Gastroesophageal sphincter (tissue), 4 donors: ENCODE measurements at regions not wholly inside any gene's neighbourhood (a gene's known extent, or its start where the extent isn't known, plus 50 kb on each side); places are given as distances from the start of the nearest gene placed in this dataset.

Experiments
- ATAC-seq: fragments of 150-250 bp; one replicate; pipeline ENCODE4 v1.9.1; 2016; ENCODE audit warnings: mild to moderate bottlenecking, moderate library complexity
- H3K27ac ChIP-seq, 4 donors: fragments of 200-600 bp; sonication (generic) in 3 of 4; 1 replicate in 3 of 4; 2 replicates in 1 of 4; pipeline ENCODE4 v1.5.1; 2016 to 2019
- H3K27me3 ChIP-seq: fragments of 200-600 bp; sonication (generic); one replicate; pipeline ENCODE4 v1.5.1; 2019
- H3K36me3 ChIP-seq, 2 donors: fragments of 200-600 bp; sonication (generic); one replicate each; pipeline ENCODE4 v1.5.1; 2019; ENCODE audit warnings: control low read depth in 1 of 2
- H3K4me1 ChIP-seq, 3 donors: fragments of 200-600 bp; sonication (generic); 1 replicate in 2 of 3; 2 replicates in 1 of 3; pipeline ENCODE4 v1.5.1; 2016 to 2019; ENCODE audit warnings: control low read depth in 2 of 3
- H3K4me3 ChIP-seq, 2 donors: fragments of 200-600 bp; sonication (generic); one replicate each; pipeline ENCODE4 v1.5.1; 2019; ENCODE audit warnings: mild to moderate bottlenecking in 1 of 2, moderate library complexity in 1 of 2
- H3K9me3 ChIP-seq, 3 donors: fragments of 200-600 bp; sonication (generic); one replicate each; pipeline ENCODE4 v1.5.1; 2017 to 2019; ENCODE audit warnings: control low read depth in 2 of 3
- EP300 ChIP-seq: sonication (generic); formaldehyde crosslinking; IDR thresholded peaks from one replicate; pipeline ENCODE4 v1.6.1; 2017; ENCODE audit warnings: antibody characterized with exemption, mild to moderate bottlenecking
- POLR2A ChIP-seq, 2 donors: fragments of 450-650 bp; IDR thresholded peaks; one replicate each; pipeline ENCODE4 v1.6.1; 2017; ENCODE audit warnings: antibody characterized with exemption in 2 of 2, mild to moderate bottlenecking in 2 of 2, moderate library complexity in 1 of 2
- POLR2AphosphoS5 ChIP-seq: sonication (generic); formaldehyde crosslinking; IDR thresholded peaks from one replicate; pipeline ENCODE4 v1.6.1; 2017; ENCODE audit warnings: antibody characterized with exemption
- WGBS, 2 donors: methylation state at CpG; one replicate each; pipeline ENCODE4 v1.1.5; 2018; ENCODE audit warnings: low coverage in 1 of 2; 5-methylcytosine and 5-hydroxymethylcytosine counted together
- TF ChIP-seq, protein P1 (sequence below), 4 experiments: fragments of 200-600 bp in 2 of 4; fragments of 450-650 bp in 2 of 4; sonication (generic) in 1 of 4; IDR thresholded peaks; one replicate each; pipeline ENCODE4 v1.5.1; 2017 to 2019; ENCODE audit warnings: antibody characterized with exemption in 4 of 4, mild to moderate bottlenecking in 2 of 4, moderate library complexity in 2 of 4

- H3K27me3 ChIP-seq = no peaks in the 10 kb centered on the region
- ATAC-seq = no peak
- peaks cover 0 to 8% (median 0%) of the 10 kb centered on the region in 3 donors for H3K9me3 ChIP-seq
- H3K27ac ChIP-seq = no peak overlapping the region
- H3K4me1 ChIP-seq = no peaks in the 10 kb centered on the region
- H3K36me3 ChIP-seq = no peaks in the 10 kb centered on the region
- 90 to 95% methylated on average over 4 to 7 of the region's 10 CpGs for WGBS, 2 donors
- TF ChIP-seq POLR2AphosphoS5 (no peak), POLR2A (IDR thresholded peaks at IDR 0.05) (no peak), EP300 (no peak)
- TF ChIP-seq, protein P1, sequence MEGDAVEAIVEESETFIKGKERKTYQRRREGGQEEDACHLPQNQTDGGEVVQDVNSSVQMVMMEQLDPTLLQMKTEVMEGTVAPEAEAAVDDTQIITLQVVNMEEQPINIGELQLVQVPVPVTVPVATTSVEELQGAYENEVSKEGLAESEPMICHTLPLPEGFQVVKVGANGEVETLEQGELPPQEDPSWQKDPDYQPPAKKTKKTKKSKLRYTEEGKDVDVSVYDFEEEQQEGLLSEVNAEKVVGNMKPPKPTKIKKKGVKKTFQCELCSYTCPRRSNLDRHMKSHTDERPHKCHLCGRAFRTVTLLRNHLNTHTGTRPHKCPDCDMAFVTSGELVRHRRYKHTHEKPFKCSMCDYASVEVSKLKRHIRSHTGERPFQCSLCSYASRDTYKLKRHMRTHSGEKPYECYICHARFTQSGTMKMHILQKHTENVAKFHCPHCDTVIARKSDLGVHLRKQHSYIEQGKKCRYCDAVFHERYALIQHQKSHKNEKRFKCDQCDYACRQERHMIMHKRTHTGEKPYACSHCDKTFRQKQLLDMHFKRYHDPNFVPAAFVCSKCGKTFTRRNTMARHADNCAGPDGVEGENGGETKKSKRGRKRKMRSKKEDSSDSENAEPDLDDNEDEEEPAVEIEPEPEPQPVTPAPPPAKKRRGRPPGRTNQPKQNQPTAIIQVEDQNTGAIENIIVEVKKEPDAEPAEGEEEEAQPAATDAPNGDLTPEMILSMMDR (IDR thresholded peaks at IDR 0.05) = no peak
- no peak overlapping the region for H3K4me3 ChIP-seq
These were observed 307.6 kb downstream of the SKIDA1 start for GRCh38 chr10:21217748-21218367.

DNA sequence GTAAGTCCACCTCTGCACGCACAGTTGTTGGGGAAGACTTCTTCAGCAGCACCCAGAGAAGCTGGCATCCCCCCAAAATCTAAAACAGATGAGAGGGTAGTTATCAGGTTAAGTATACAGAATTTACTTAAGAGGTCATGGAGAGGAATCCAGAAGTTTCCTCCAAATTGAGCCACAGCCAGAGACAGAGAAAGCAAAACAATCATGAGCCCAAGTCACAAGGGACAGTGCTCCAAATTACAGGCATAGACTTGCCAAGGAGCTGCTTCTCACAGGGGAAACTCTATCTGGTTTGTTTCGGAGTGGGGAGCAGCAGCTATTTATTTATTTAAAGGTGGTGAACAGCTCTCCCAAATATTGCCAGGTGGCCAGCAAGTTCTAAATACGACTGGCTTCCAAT lies 308.4 kb downstream of the SKIDA1 start:
- TF ChIP-seq POLR2AphosphoS5 (no peak), POLR2A (IDR thresholded peaks at IDR 0.05) (no peak), EP300 (no peak)
- TF ChIP-seq, protein P1 (IDR thresholded peaks at IDR 0.05) = no peak
- H3K27me3 ChIP-seq = no peaks in the 10 kb centered on the region
- no peak overlapping the region for H3K4me3 ChIP-seq
- H3K4me1 ChIP-seq = no peaks in the 10 kb centered on the region
- no peak for ATAC-seq
- 31 to 37% methylated on average over 3 of the region's 3 CpGs for WGBS, 2 donors
- no peaks in the 10 kb centered on the region for H3K36me3 ChIP-seq
- peaks cover 0 to 7% (median 0%) of the 10 kb centered on the region in 3 donors for H3K9me3 ChIP-seq
- no peak overlapping the region for H3K27ac ChIP-seq

DNA sequence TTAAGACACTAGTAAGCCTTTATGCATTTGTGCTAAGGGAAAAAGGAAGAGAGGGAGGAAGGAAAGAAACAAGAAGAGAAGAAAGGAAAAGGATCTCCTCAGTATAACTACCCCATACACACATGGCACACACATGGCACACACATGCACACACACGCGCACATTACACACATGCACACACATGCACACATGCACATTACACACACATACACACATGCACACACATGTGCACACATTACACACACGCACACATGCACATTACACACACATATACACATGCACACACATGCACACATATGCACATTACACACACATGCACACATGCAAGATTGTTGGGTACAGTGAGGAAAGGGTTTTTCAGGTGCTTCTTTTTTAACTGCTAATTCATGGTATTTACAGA lies 311.2 kb downstream of the SKIDA1 start:
- 97 to 100% methylated on average over 3 of the region's 3 CpGs for WGBS, 2 donors
- ATAC-seq = no peak
- TF ChIP-seq, protein P1 (IDR thresholded peaks at IDR 0.05) = no peak
- TF ChIP-seq EP300 (no peak), POLR2A (IDR thresholded peaks at IDR 0.05) (no peak), POLR2AphosphoS5 (no peak)

GRCh38 chr10:21213381-21213780 lies 312.1 kb downstream of the SKIDA1 start:
- no peaks in the 10 kb centered on the region for H3K27me3 ChIP-seq
- peaks cover 0 to under 1% (median 0%) of the 10 kb centered on the region in 3 donors for H3K9me3 ChIP-seq
- WGBS, 2 donors = 77 to 94% methylated on average over 2 to 6 of the region's 6 CpGs
- H3K36me3 ChIP-seq = no peaks in the 10 kb centered on the region
- H3K27ac ChIP-seq = no peak overlapping the region
- H3K4me1 ChIP-seq = no peaks in the 10 kb centered on the region
- H3K4me3 ChIP-seq = no peak overlapping the region
- ATAC-seq = no peak
- TF ChIP-seq EP300 (no peak), POLR2AphosphoS5 (no peak), POLR2A (IDR thresholded peaks at IDR 0.05) (no peak)
- TF ChIP-seq, protein P1 (IDR thresholded peaks at IDR 0.05) = no peak

More for the DNA sequence above, 311.2 kb downstream of the SKIDA1 start:
- no peaks in the 10 kb centered on the region for H3K4me1 ChIP-seq
- H3K36me3 ChIP-seq = no peaks in the 10 kb centered on the region
- no peak overlapping the region for H3K4me3 ChIP-seq
- no peaks in the 10 kb centered on the region for H3K27me3 ChIP-seq
- H3K9me3 ChIP-seq = peaks cover 0 to 7% (median 0%) of the 10 kb centered on the region in 3 donors
- no peak overlapping the region for H3K27ac ChIP-seq

DNA sequence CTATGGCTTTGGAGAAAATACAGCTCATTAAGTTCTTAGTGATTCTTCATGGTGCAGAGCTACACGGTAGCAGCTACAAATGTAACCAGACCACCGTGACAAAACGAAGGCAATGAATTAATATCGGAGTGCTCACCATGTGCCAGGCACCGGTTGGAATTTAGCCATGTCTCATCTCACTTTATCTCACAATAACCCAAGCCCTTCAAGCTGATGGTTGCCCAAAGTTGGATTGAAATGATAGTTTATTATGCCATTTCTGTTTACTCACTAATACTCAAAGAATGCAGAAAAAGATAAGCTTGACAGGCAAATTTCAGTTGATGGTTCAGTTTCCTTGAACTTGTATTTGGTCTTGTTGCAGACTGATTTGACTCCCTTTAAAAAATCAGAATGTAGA lies 312.6 kb downstream of the SKIDA1 start:
- no peaks in the 10 kb centered on the region for H3K27me3 ChIP-seq
- no peaks in the 10 kb centered on the region for H3K36me3 ChIP-seq
- 87 to 90% methylated on average over 5 of the region's 5 CpGs for WGBS, 2 donors
- H3K9me3 ChIP-seq = peaks cover 0 to 1% (median 0%) of the 10 kb centered on the region in 3 donors
- no peak overlapping the region for H3K4me3 ChIP-seq
- H3K27ac ChIP-seq = no peak overlapping the region
- TF ChIP-seq POLR2AphosphoS5 (no peak), EP300 (no peak), POLR2A (IDR thresholded peaks at IDR 0.05) (no peak)
- TF ChIP-seq, protein P1 (IDR thresholded peaks at IDR 0.05) = no peak
- ATAC-seq = no peak
- no peaks in the 10 kb centered on the region for H3K4me1 ChIP-seq
